KG1 (cell line): ENCODE measurements at regions not wholly inside any gene's neighbourhood (a gene's known extent, or its start where the extent isn't known, plus 50 kb on each side); places are given as distances from the start of the nearest gene placed in this dataset.

Experiments
- DNase-seq: peaks from one replicate; lab custom pipeline; 2025; lab: John Stamatoyannopoulos, UW

- DNase-seq, result no peak
Observed at GRCh38 chr2:105450471-105450870, 51.6 kb upstream of the FHL2 start.

GRCh38 chr2:105449076-105449475 lies 50.2 kb upstream of the FHL2 start:
- no peak for DNase-seq
